PC-9 (cell line): ENCODE measurements at regions not wholly inside any gene's neighbourhood (a gene's known extent, or its start where the extent isn't known, plus 50 kb on each side); places are given as distances from the start of the nearest gene placed in this dataset.

Experiments used
- CTCF ChIP-seq: fragments of 200-600 bp; sonication (generic); conservative IDR thresholded peaks from 2 replicates; pipeline ENCODE4 v1.6.1; 2017; ENCODE audit warnings: mixed run types, antibody characterized with exemption, mild to moderate bottlenecking, moderate library complexity
- EZH2 ChIP-seq: fragments of 200-600 bp; sonication (generic); IDR thresholded peaks from 2 replicates; pipeline ENCODE4 v1.8.0; 2017; ENCODE audit warnings: antibody characterized with exemption, low read depth

GRCh38 chr15:31502541-31503229 lies 176.1 kb downstream of the KLF13 start:
- TF ChIP-seq CTCF (no peak), EZH2 (no peak)
